WTC11 (cell line): ENCODE measurements at regions not wholly inside any gene's neighbourhood (a gene's known extent, or its start where the extent isn't known, plus 50 kb on each side); places are given as distances from the start of the nearest gene placed in this dataset.

Experiments
- ATAC-seq: fragments of 200-7000 bp; cut with Tn5 transposase; 2 replicates; pipeline ENCODE4 v1.10.0; 2021; ENCODE audit warnings: mild to moderate bottlenecking, moderate library complexity
- CTCF ChIA-PET: fragments of 300-600 bp; sonication (Branson Sonifier 250); formaldehyde crosslinking; loops from one replicate; lab custom pipeline; 2021; ENCODE audit warnings: antibody characterized with exemption; lab: Charles Lee
- POLR2A ChIA-PET: fragments of 350-600 bp; sonication (Branson Sonifier 250); formaldehyde crosslinking; loops from one replicate; lab custom pipeline; 2021; ENCODE audit warnings: antibody characterized with exemption; lab: Charles Lee
- DNase-seq: peaks from one replicate; pipeline ENCODE4 v3.0.0; 2021; ENCODE audit warnings: low spot score
- H3K27ac Mint-ChIP-seq: 2 replicates; pipeline ENCODE4 v1.8.0; 2021; ENCODE audit warnings: mixed read lengths
- H3K27me3 Mint-ChIP-seq: 2 replicates; pipeline ENCODE4 v1.8.0; 2021; ENCODE audit warnings: low read depth, mild to moderate bottlenecking, moderate library complexity, mixed read lengths
- H3K36me3 Mint-ChIP-seq: 2 replicates; pipeline ENCODE4 v1.8.0; 2021; ENCODE audit warnings: mixed read lengths
- H3K4me1 Mint-ChIP-seq: 2 replicates; pipeline ENCODE4 v1.8.0; 2022; ENCODE audit warnings: mixed read lengths
- H3K4me3 Mint-ChIP-seq: 2 replicates; pipeline ENCODE4 v1.8.0; 2021; ENCODE audit warnings: mild to moderate bottlenecking, moderate library complexity, mixed read lengths
- H3K9me3 Mint-ChIP-seq: 2 replicates; pipeline ENCODE4 v1.8.0; 2021; ENCODE audit warnings: mixed read lengths
- AFF4 ChIP-seq: sonication (generic); formaldehyde crosslinking; IDR thresholded peaks from 2 replicates; pipeline ENCODE4 v1.8.1; 2023; ENCODE audit warnings: mild to moderate bottlenecking, missing genetic modification reagents, borderline replicate concordance
- ATF2 ChIP-seq: sonication (generic); formaldehyde crosslinking; IDR thresholded peaks from 2 replicates; pipeline ENCODE4 v1.8.1; 2022; ENCODE audit warnings: low read depth, missing genetic modification reagents, borderline replicate concordance
- ATF3 ChIP-seq: sonication (generic); formaldehyde crosslinking; conservative IDR thresholded peaks from 2 replicates; pipeline ENCODE4 v1.8.1; 2022; ENCODE audit warnings: mild to moderate bottlenecking, missing genetic modification reagents
- ATF6 ChIP-seq: sonication (generic); formaldehyde crosslinking; IDR thresholded peaks from 2 replicates; pipeline ENCODE4 v1.8.1; 2023; ENCODE audit warnings: mild to moderate bottlenecking, missing genetic modification reagents
- CBFB ChIP-seq: sonication (generic); formaldehyde crosslinking; IDR thresholded peaks from 2 replicates; pipeline ENCODE4 v1.8.1; 2022; ENCODE audit warnings: mild to moderate bottlenecking, low read depth, missing genetic modification reagents
- E2F4 ChIP-seq: sonication (generic); formaldehyde crosslinking; IDR thresholded peaks from 2 replicates; pipeline ENCODE4 v1.8.1; 2022; ENCODE audit warnings: low read depth, mild to moderate bottlenecking, moderate library complexity, missing genetic modification reagents, borderline replicate concordance
- ELF4 ChIP-seq: sonication (generic); formaldehyde crosslinking; IDR thresholded peaks from 2 replicates; pipeline ENCODE4 v1.8.1; 2022; ENCODE audit warnings: low read depth, mild to moderate bottlenecking, moderate library complexity, missing genetic modification reagents
- GRHL2 ChIP-seq: fragments of 250-450 bp; sonication (Bioruptor Pico); IDR thresholded peaks from 2 replicates; pipeline ENCODE4 v1.8.0; 2022; ENCODE audit warnings: mild to moderate bottlenecking, moderate library complexity; ENCODE audit not compliant: insufficient replicate concordance, severe bottlenecking
- IRF1 ChIP-seq: sonication (generic); formaldehyde crosslinking; IDR thresholded peaks from 2 replicates; pipeline ENCODE4 v1.8.0; 2023; ENCODE audit warnings: missing genetic modification reagents
- MLX ChIP-seq: sonication (generic); formaldehyde crosslinking; IDR thresholded peaks from 2 replicates; pipeline ENCODE4 v1.8.1; 2023; ENCODE audit warnings: mild to moderate bottlenecking, missing genetic modification reagents, moderate library complexity
- NFATC4 ChIP-seq: fragments of 250-450 bp; sonication (Bioruptor Pico); IDR thresholded peaks from 2 replicates; pipeline ENCODE4 v1.9.0; 2021; ENCODE audit warnings: mild to moderate bottlenecking
- NR3C1 ChIP-seq: sonication (generic); formaldehyde crosslinking; conservative IDR thresholded peaks from 2 replicates; pipeline ENCODE4 v1.8.1; 2023; ENCODE audit warnings: low read depth, mild to moderate bottlenecking, missing genetic modification reagents
- PREB ChIP-seq: sonication (generic); formaldehyde crosslinking; IDR thresholded peaks from 2 replicates; pipeline ENCODE4 v1.8.1; 2022; ENCODE audit warnings: mild to moderate bottlenecking, missing genetic modification reagents, moderate library complexity, borderline replicate concordance
- RELA ChIP-seq: sonication (generic); formaldehyde crosslinking; IDR thresholded peaks from 2 replicates; pipeline ENCODE4 v1.8.1; 2022; ENCODE audit warnings: missing genetic modification reagents, mild to moderate bottlenecking, borderline replicate concordance
- SMAD3 ChIP-seq: sonication (generic); formaldehyde crosslinking; IDR thresholded peaks from 2 replicates; pipeline ENCODE4 v1.8.0; 2022; ENCODE audit warnings: missing genetic modification reagents, mild to moderate bottlenecking, borderline replicate concordance
- SOX15 ChIP-seq: fragments of 250-450 bp; sonication (Bioruptor Pico); IDR thresholded peaks from 2 replicates; pipeline ENCODE4 v1.9.0; 2021; ENCODE audit warnings: mild to moderate bottlenecking
- TEAD1 ChIP-seq: sonication (generic); formaldehyde crosslinking; IDR thresholded peaks from 2 replicates; pipeline ENCODE4 v1.8.0; 2022; ENCODE audit warnings: mild to moderate bottlenecking, missing genetic modification reagents
- ZNF232 ChIP-seq: sonication (generic); formaldehyde crosslinking; IDR thresholded peaks from 2 replicates; pipeline ENCODE4 v1.8.0; 2022; ENCODE audit warnings: mild to moderate bottlenecking, missing genetic modification reagents
- ZNF416 ChIP-seq: fragments of 250-450 bp; sonication (Bioruptor Pico); IDR thresholded peaks from 2 replicates; pipeline ENCODE4 v1.9.0; 2021; ENCODE audit warnings: mild to moderate bottlenecking, inconsistent platforms
- ZNF512 ChIP-seq: sonication (generic); formaldehyde crosslinking; IDR thresholded peaks from 2 replicates; pipeline ENCODE4 v1.8.1; 2022; ENCODE audit warnings: missing genetic modification reagents, borderline replicate concordance

GRCh38 chr2:191571163-191571769 lies 106.7 kb upstream of the NABP1 start:
- Mint-ChIP-seq H3K27ac (no peak overlapping the region), H3K36me3 (no peaks in the 10 kb centered on the region), H3K27me3 (no peaks in the 10 kb centered on the region), H3K4me1 (peaks cover 11% of the 10 kb centered on the region), H3K9me3 (no peaks in the 10 kb centered on the region), H3K4me3 (peak overlapping the region; percentile 18; the same call in 1 of the 2 replicates)
- ATAC-seq (peak; percentile 40), DNase-seq (no peak)
- TF ChIP-seq ATF3 (CRISPR knock-in tag) (no peak), ZNF232 (CRISPR knock-in tag) (no peak), TEAD1 (CRISPR knock-in tag) (no peak), ZNF416 (no peak), SOX15 (CRISPR knock-in tag) (no peak), NR3C1 (CRISPR knock-in tag) (no peak), E2F4 (CRISPR knock-in tag) (no peak), SMAD3 (CRISPR knock-in tag) (no peak), MLX (CRISPR knock-in tag) (no peak), CBFB (CRISPR knock-in tag) (no peak), AFF4 (CRISPR knock-in tag) (no peak), ZNF512 (CRISPR knock-in tag) (no peak), ATF2 (CRISPR knock-in tag) (no peak), NFATC4 (CRISPR knock-in tag) (no peak), IRF1 (CRISPR knock-in tag) (no peak), ELF4 (CRISPR knock-in tag) (no peak), ATF6 (no peak), PREB (CRISPR knock-in tag) (no peak), RELA (no peak), GRHL2 (CRISPR knock-in tag) (no peak)
- ChIA-PET POLR2A (no interaction called here), CTCF (interaction anchor here (1.0 to 1.8 kb wide), 2 partner anchors 106 to 120 kb away, joined by 4 read pairs; partner anchors contain the start of gene NABP1)
